AG04449 (cell line): ENCODE measurements at regions not wholly inside any gene's neighbourhood (a gene's known extent, or its start where the extent isn't known, plus 50 kb on each side); places are given as distances from the start of the nearest gene placed in this dataset.
"Not testable (repeated sequence)": the region's sequence is repeated elsewhere in the genome, so short reads cannot be mapped to it uniquely, and the experiment has no call there.

Experiments
- CTCF ChIA-PET: fragments of 350-600 bp; formaldehyde crosslinking; extraction: SDS; loops from one replicate; lab custom pipeline; 2021; ENCODE audit warnings: antibody characterized with exemption; lab: Yijun Ruan, JAX
- POLR2A ChIA-PET: fragments of 400-600, 350-600 bp; formaldehyde crosslinking; extraction: SDS; loops from one replicate; lab custom pipeline; 2020; ENCODE audit warnings: antibody characterized with exemption, inconsistent platforms; lab: Yijun Ruan, JAX
- DNase-seq: peaks from one replicate; pipeline ENCODE4 v3.0.0-alpha.2; 2010; ENCODE audit warnings: low read depth, low spot score
- H3K4me3 ChIP-seq: 2 replicates; pipeline ENCODE4 v1.5.1; 2011; ENCODE audit warnings: low read depth, mild to moderate bottlenecking, control low read depth, low read length
- CTCF ChIP-seq: IDR thresholded peaks from one replicate; pipeline ENCODE4 v1.5.1; 2011; ENCODE audit warnings: mild to moderate bottlenecking, moderate library complexity, low read length, control low read depth, inconsistent platforms; ENCODE audit not compliant: insufficient read depth; ENCODE audit errors: missing control alignments

- no peak for TF ChIP-seq CTCF
- H3K4me3 ChIP-seq, result no peak overlapping the region
- ChIA-PET CTCF (no interaction called here), POLR2A (no interaction called here)
- DNase-seq, result no peak
Measured at GRCh38 chr2:61727746-61728145, 126.1 kb downstream of the FAM161A start.

- no peak overlapping the region for H3K4me3 ChIP-seq
- DNase-seq, result no peak
- ChIA-PET POLR2A (no interaction called here), CTCF (no interaction called here)
- no peak for TF ChIP-seq CTCF
Measured at GRCh38 chr2:61726456-61727209, 127.2 kb downstream of the FAM161A start.

GRCh38 chr2:61723364-61723763 lies 130.5 kb downstream of the FAM161A start:
- DNase-seq, H3K4me3 ChIP-seq, CTCF ChIA-PET, POLR2A ChIA-PET: not testable (repeated sequence)

GRCh38 chr2:61722800-61723199 lies 131.1 kb downstream of the FAM161A start:
- ChIA-PET CTCF (no interaction called here), POLR2A (no interaction called here)

GRCh38 chr2:61722318-61722717 lies 131.5 kb downstream of the FAM161A start:
- DNase-seq, result no peak

More at GRCh38 chr2:61722800-61723199, 131.1 kb downstream of the FAM161A start:
- no peak overlapping the region for H3K4me3 ChIP-seq
- no peak for TF ChIP-seq CTCF
- no peak for DNase-seq

GRCh38 chr2:61721382-61721781 lies 132.5 kb downstream of the FAM161A start:
- TF ChIP-seq CTCF, result no peak
- CTCF ChIA-PET, result no interaction called here
- H3K4me3 ChIP-seq, result no peak overlapping the region
- no peak for DNase-seq
- POLR2A ChIA-PET, result no interaction called here

More at GRCh38 chr2:61722318-61722717, 131.5 kb downstream of the FAM161A start:
- POLR2A ChIA-PET, result no interaction called here
- no peak for TF ChIP-seq CTCF
- no peak overlapping the region for H3K4me3 ChIP-seq
- CTCF ChIA-PET, result interaction anchor here (0.6 kb wide), 1 partner anchor 97 kb away, joined by 3 read pairs; no protein-coding TSS in a partner anchor

GRCh38 chr2:61720911-61721310 lies 132.9 kb downstream of the FAM161A start:
- TF ChIP-seq CTCF, result no peak
- no peak overlapping the region for H3K4me3 ChIP-seq
- POLR2A ChIA-PET, result no interaction called here
- DNase-seq, result no peak
- CTCF ChIA-PET, result no interaction called here
